SK-N-SH (cell line): ENCODE measurements at regions not wholly inside any gene's neighbourhood (a gene's known extent, or its start where the extent isn't known, plus 50 kb on each side); places are given as distances from the start of the nearest gene placed in this dataset.

ENCODE experiments used
- CTCF ChIA-PET: fragments of 300-600, 350-600 bp; formaldehyde crosslinking; extraction: SDS; loops from one replicate; lab custom pipeline; 2021; lab: Yijun Ruan, JAX
- POLR2A ChIA-PET: fragments of 350-600 bp; sonication (Branson Sonifier 250); formaldehyde crosslinking; extraction: SDS; loops from one replicate; lab custom pipeline; 2020; ENCODE audit warnings: antibody characterized with exemption, inconsistent platforms; lab: Yijun Ruan, JAX
- DNase-seq: peaks from one replicate; pipeline ENCODE4 v3.0.0; 2012
- H2AFZ ChIP-seq: fragments of 200-600 bp; sonication (generic); 2 replicates; pipeline ENCODE4 v1.8.1; 2016; ENCODE audit warnings: antibody characterized with exemption, mild to moderate bottlenecking, low read depth
- H3F3A ChIP-seq: fragments of 200-600 bp; sonication (generic); replicated peaks from 2 replicates; pipeline ENCODE3; 2016; ENCODE audit warnings: antibody characterized with exemption, mild to moderate bottlenecking; ENCODE audit not compliant: insufficient read depth
- H3K27ac ChIP-seq, 2 experiments: fragments of 200-500 bp in 1 of 2; fragments of 200-600 bp in 1 of 2; sonication (Bioruptor generic) in 1 of 2; sonication (generic), shearing (Covaris generic) in 1 of 2; 2 replicates each; pipeline versions ENCODE4 v1.5.1 to v1.6.1; 2014 to 2016; ENCODE audit warnings: low read depth in 2 of 2, inconsistent platforms in 1 of 2, low read length in 1 of 2, mild to moderate bottlenecking in 1 of 2, mixed read lengths in 1 of 2
- H3K27me3 ChIP-seq: fragments of 200-600 bp; sonication (generic), shearing (Covaris generic); 2 replicates; pipeline ENCODE4 v1.6.1; 2016; ENCODE audit warnings: mixed run types; ENCODE audit not compliant: insufficient read depth
- H3K36me3 ChIP-seq, 2 experiments: fragments of 200-500 bp in 1 of 2; fragments of 200-600 bp in 1 of 2; sonication (Bioruptor generic) in 1 of 2; sonication (generic) in 1 of 2; replicated peaks in 1 of 2; 2 replicates each; pipeline versions ENCODE3 to v1.5.1; 2014 to 2016; ENCODE audit warnings: low read length in 1 of 2, mild to moderate bottlenecking in 1 of 2; ENCODE audit not compliant: insufficient read depth in 2 of 2, control insufficient read depth in 1 of 2
- H3K4me1 ChIP-seq, 2 experiments: fragments of 200-500 bp in 1 of 2; fragments of 200-600 bp in 1 of 2; sonication (Bioruptor generic) in 1 of 2; sonication (generic), shearing (Covaris generic) in 1 of 2; 2 replicates each; pipeline versions ENCODE4 v1.5.1 to v1.6.1; 2014 to 2016; ENCODE audit warnings: low read depth in 1 of 2, low read length in 1 of 2, mixed run types in 1 of 2; ENCODE audit not compliant: insufficient read depth in 2 of 2, control insufficient read depth in 1 of 2
- H3K4me2 ChIP-seq: fragments of 200-600 bp; sonication (generic), shearing (Covaris generic); 2 replicates; pipeline ENCODE4 v1.6.1; 2017; ENCODE audit warnings: mixed run types
- H3K4me3 ChIP-seq, 2 experiments: fragments of 200-500 bp in 1 of 2; fragments of 200-600 bp in 1 of 2; sonication (Bioruptor generic) in 1 of 2; sonication (generic), shearing (Covaris generic) in 1 of 2; 2 replicates each; pipeline versions ENCODE4 v1.5.1 to v1.8.1; 2014 to 2016; ENCODE audit warnings: low read depth in 2 of 2, inconsistent platforms in 1 of 2, low read length in 1 of 2, mild to moderate bottlenecking in 1 of 2, mixed read lengths in 1 of 2, moderate library complexity in 1 of 2
- H3K79me2 ChIP-seq: fragments of 200-600 bp; sonication (generic); 2 replicates; pipeline ENCODE4 v1.8.1; 2017; ENCODE audit warnings: mild to moderate bottlenecking; ENCODE audit not compliant: insufficient read depth
- H3K9ac ChIP-seq: fragments of 200-600 bp; sonication (generic); 2 replicates; pipeline ENCODE4 v1.6.1; 2017; ENCODE audit warnings: mixed run types
- H3K9me2 ChIP-seq: fragments of 200-600 bp; sonication (generic); 2 replicates; pipeline ENCODE4 v1.6.1; 2017; ENCODE audit warnings: mixed run types
- H3K9me3 ChIP-seq: fragments of 200-600 bp; sonication (generic); 2 replicates; pipeline ENCODE4 v1.6.1; 2017; ENCODE audit warnings: mixed run types, mild to moderate bottlenecking, moderate library complexity
- H4K20me1 ChIP-seq: fragments of 200-600 bp; sonication (generic); 2 replicates; pipeline ENCODE4 v1.6.1; 2017; ENCODE audit warnings: mild to moderate bottlenecking, mixed run types; ENCODE audit not compliant: insufficient read depth
- CHD2 ChIP-seq: fragments of 150-350 bp; IDR thresholded peaks from 2 replicates; pipeline ENCODE4 v1.6.1; 2018; ENCODE audit warnings: low read length; ENCODE audit not compliant: partially characterized antibody
- EZH2phosphoT487 ChIP-seq: fragments of 200-600 bp; sonication (generic); IDR thresholded peaks from 2 replicates; pipeline ENCODE4 v1.6.1; 2017; ENCODE audit warnings: low read depth, mixed run types, mild to moderate bottlenecking, antibody characterized with exemption, moderate library complexity, borderline replicate concordance
- GABPA ChIP-seq: IDR thresholded peaks from 2 replicates; pipeline ENCODE4 v1.4.0; 2012; ENCODE audit warnings: low read depth, mild to moderate bottlenecking
- GATA2 ChIP-seq: sonication (generic); formaldehyde crosslinking; IDR thresholded peaks from 2 replicates; pipeline ENCODE4 v1.5.0; 2020; ENCODE audit warnings: mild to moderate bottlenecking, missing genetic modification reagents
- NFIC ChIP-seq: IDR thresholded peaks from 2 replicates; pipeline ENCODE4 v1.4.0; 2012; ENCODE audit warnings: borderline replicate concordance
- TAF1 ChIP-seq: IDR thresholded peaks from 2 replicates; pipeline ENCODE4 v1.6.1; 2012; ENCODE audit warnings: low read depth, mild to moderate bottlenecking, low read length, moderate library complexity, borderline replicate concordance
- TCF12 ChIP-seq: IDR thresholded peaks from 2 replicates; pipeline ENCODE4 v1.4.0; 2012
- TEAD4 ChIP-seq: IDR thresholded peaks from 2 replicates; pipeline ENCODE4 v1.4.0; 2012; ENCODE audit warnings: mild to moderate bottlenecking, borderline replicate concordance; ENCODE audit not compliant: insufficient read depth
- WGBS: methylation state at CpG from one replicate; pipeline ENCODE4 v1.1.6; 2017; ENCODE audit warnings: low lambda C conversion rate; 5-methylcytosine and 5-hydroxymethylcytosine counted together
- TF ChIP-seq, protein P1 (sequence below): IDR thresholded peaks from 2 replicates; pipeline ENCODE4 v1.6.1; 2012; ENCODE audit warnings: mild to moderate bottlenecking, low read depth, low read length, moderate library complexity
- TF ChIP-seq, protein P2 (sequence below): fragments of 200-600 bp; sonication (generic); IDR thresholded peaks from 2 replicates; pipeline ENCODE4 v1.6.1; 2017; ENCODE audit warnings: antibody characterized with exemption, mild to moderate bottlenecking, moderate library complexity

DNA sequence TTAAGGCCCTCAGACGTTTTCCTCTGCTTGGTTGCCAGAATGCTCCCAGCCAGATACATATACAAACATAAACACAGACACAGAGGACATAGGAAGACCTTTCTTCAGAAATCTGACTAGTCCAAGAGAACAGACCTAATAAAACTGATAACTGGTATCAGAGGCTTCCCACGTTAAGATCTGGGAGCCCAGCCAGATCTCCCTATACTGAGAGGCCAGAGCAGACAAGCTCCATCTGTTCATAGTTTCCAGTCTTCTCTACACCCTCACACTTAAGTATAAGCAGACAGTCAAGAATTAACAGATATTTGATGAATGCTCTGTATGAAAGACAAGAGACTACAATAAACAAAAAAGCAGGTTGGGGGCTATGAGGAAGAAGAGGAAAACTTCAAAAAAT lies 240.5 kb upstream of the CHAC2 start:
- no peak overlapping the region for H3K4me3 ChIP-seq
- TF ChIP-seq GABPA (no peak), TCF12 (no peak), GATA2 (CRISPR knock-in tag) (no peak)
- TF ChIP-seq, protein P1, sequence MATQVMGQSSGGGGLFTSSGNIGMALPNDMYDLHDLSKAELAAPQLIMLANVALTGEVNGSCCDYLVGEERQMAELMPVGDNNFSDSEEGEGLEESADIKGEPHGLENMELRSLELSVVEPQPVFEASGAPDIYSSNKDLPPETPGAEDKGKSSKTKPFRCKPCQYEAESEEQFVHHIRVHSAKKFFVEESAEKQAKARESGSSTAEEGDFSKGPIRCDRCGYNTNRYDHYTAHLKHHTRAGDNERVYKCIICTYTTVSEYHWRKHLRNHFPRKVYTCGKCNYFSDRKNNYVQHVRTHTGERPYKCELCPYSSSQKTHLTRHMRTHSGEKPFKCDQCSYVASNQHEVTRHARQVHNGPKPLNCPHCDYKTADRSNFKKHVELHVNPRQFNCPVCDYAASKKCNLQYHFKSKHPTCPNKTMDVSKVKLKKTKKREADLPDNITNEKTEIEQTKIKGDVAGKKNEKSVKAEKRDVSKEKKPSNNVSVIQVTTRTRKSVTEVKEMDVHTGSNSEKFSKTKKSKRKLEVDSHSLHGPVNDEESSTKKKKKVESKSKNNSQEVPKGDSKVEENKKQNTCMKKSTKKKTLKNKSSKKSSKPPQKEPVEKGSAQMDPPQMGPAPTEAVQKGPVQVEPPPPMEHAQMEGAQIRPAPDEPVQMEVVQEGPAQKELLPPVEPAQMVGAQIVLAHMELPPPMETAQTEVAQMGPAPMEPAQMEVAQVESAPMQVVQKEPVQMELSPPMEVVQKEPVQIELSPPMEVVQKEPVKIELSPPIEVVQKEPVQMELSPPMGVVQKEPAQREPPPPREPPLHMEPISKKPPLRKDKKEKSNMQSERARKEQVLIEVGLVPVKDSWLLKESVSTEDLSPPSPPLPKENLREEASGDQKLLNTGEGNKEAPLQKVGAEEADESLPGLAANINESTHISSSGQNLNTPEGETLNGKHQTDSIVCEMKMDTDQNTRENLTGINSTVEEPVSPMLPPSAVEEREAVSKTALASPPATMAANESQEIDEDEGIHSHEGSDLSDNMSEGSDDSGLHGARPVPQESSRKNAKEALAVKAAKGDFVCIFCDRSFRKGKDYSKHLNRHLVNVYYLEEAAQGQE = no peak
- H3K27me3 ChIP-seq = no peaks in the 10 kb centered on the region
- no peaks in the 10 kb centered on the region for H4K20me1 ChIP-seq
- no peak for DNase-seq
- no peaks in the 10 kb centered on the region for H3K4me1 ChIP-seq
- H2AFZ ChIP-seq = no peak overlapping the region
- CTCF ChIA-PET = interaction anchor here (1.5 kb wide), 1 partner anchor 14 kb away, joined by 4 read pairs; no protein-coding TSS in a partner anchor
- WGBS = 0% methylated on average over 2 of the region's 2 CpGs
- H3K27ac ChIP-seq = no peak overlapping the region
- H3K9me2 ChIP-seq = no peaks in the 10 kb centered on the region
- H3K79me2 ChIP-seq = no peaks in the 10 kb centered on the region
- no peaks in the 10 kb centered on the region for H3K9me3 ChIP-seq
- H3K36me3 ChIP-seq = no peaks in the 10 kb centered on the region
- POLR2A ChIA-PET = no interaction called here
- no peak overlapping the region for H3K9ac ChIP-seq
- H3K4me2 ChIP-seq = no peak overlapping the region
- no peaks in the 10 kb centered on the region for H3F3A ChIP-seq

DNA sequence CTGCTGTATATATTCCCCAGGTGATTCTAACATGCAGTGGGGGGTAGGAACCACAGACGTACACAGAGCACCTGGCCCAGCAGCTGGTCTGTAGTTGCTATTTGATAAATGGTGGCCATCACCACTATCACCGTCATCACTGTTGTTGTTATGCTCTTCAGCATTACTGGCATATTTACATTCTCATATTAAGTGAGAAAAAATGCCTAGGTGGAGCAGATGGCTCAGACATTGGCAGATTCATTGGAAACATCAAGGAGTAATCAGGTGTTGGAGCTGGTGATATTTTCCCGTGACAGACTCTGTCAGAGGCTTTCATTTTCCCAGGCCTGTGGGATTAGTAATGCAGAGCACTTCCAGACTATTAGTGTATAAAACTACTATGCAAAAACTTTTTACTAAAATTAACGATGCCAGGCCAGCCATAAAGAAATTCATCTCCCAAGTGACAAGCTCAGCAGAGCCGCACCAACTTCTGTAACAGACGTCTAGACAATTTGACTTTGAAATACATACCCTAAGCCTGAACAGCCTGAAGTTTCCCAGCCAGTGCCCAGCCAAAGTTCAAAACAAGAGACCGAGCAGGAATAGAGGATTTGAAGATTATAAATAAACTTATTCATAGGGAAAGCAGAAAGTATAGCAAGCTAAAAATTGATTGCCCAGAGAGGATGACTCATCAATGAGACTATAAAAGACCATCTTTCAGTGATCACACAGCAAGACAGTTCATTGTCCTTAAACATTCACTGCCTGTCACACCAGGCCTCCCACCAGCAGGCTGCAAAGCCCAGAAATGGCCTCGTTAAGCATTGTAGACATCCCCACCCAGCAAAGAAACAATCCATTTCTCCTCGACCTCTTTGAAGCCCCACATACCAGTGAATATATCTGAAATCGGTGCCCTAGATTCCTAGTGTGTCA lies 247.4 kb upstream of the CHAC2 start:
- Histone ChIP-seq H3K27ac (no peak overlapping the region), H3K4me1 (no peaks in the 10 kb centered on the region), H3K9me2 (no peaks in the 10 kb centered on the region), H4K20me1 (no peaks in the 10 kb centered on the region), H3K79me2 (no peaks in the 10 kb centered on the region), H3K36me3 (no peaks in the 10 kb centered on the region), H3F3A (no peaks in the 10 kb centered on the region), H3K4me2 (no peak overlapping the region), H3K4me3 (no peak overlapping the region), H2AFZ (no peak overlapping the region), H3K9ac (no peak overlapping the region), H3K27me3 (no peaks in the 10 kb centered on the region), H3K9me3 (no peaks in the 10 kb centered on the region)
- no peak for TF ChIP-seq TEAD4
- no peak for TF ChIP-seq TAF1
- TF ChIP-seq, protein P2, sequence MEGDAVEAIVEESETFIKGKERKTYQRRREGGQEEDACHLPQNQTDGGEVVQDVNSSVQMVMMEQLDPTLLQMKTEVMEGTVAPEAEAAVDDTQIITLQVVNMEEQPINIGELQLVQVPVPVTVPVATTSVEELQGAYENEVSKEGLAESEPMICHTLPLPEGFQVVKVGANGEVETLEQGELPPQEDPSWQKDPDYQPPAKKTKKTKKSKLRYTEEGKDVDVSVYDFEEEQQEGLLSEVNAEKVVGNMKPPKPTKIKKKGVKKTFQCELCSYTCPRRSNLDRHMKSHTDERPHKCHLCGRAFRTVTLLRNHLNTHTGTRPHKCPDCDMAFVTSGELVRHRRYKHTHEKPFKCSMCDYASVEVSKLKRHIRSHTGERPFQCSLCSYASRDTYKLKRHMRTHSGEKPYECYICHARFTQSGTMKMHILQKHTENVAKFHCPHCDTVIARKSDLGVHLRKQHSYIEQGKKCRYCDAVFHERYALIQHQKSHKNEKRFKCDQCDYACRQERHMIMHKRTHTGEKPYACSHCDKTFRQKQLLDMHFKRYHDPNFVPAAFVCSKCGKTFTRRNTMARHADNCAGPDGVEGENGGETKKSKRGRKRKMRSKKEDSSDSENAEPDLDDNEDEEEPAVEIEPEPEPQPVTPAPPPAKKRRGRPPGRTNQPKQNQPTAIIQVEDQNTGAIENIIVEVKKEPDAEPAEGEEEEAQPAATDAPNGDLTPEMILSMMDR = no peak
- no peak for TF ChIP-seq CHD2
- TF ChIP-seq EZH2phosphoT487 = no peak
- TF ChIP-seq NFIC = no peak
- 31% methylated on average over 10 of the region's 10 CpGs for WGBS
- DNase-seq = no peak
- POLR2A ChIA-PET = no interaction called here
- CTCF ChIA-PET = interaction anchor here (0.8 kb wide), 1 partner anchor 16 kb away, joined by 3 read pairs; no protein-coding TSS in a partner anchor
